Activated CD8-positive, alpha-beta memory T cell treated with anti-CD3 and anti-CD28 coated beads for 36 hours (primary cell): ENCODE measurements at regions not wholly inside any gene's neighbourhood (a gene's known extent, or its start where the extent isn't known, plus 50 kb on each side); places are given as distances from the start of the nearest gene placed in this dataset.
"Not testable (repeated sequence)": the region's sequence is repeated elsewhere in the genome, so short reads cannot be mapped to it uniquely, and the experiment has no call there.

Source experiments
- CTCF ChIA-PET: fragments of 350-600 bp; sonication (Branson Sonifier 250); formaldehyde crosslinking; loops from one replicate; lab custom pipeline; 2021; ENCODE audit warnings: antibody characterized with exemption; lab: Charles Lee
- POLR2A ChIA-PET: fragments of 350-600 bp; sonication (Branson Sonifier 250); formaldehyde crosslinking; loops from one replicate; lab custom pipeline; 2021; ENCODE audit warnings: antibody characterized with exemption; lab: Charles Lee

- CTCF ChIA-PET: no interaction called here
Measured at GRCh38 chr18:46179306-46179705, 75.1 kb downstream of the HAUS1 start.

GRCh38 chr18:46182633-46183358, 78.6 kb downstream of the HAUS1 start:
- ChIA-PET CTCF (interaction anchor here (1.4 to 2.5 kb wide), 2 partner anchors 8 to 10 kb away, joined by 3 to 12 read pairs; a partner anchor contains a TSS), POLR2A (interaction anchor here (0.7 kb wide), 1 partner anchor 42 kb away, joined by 10 read pairs; no protein-coding TSS in a partner anchor)

More at GRCh38 chr18:46179306-46179705, 75.1 kb downstream of the HAUS1 start:
- POLR2A ChIA-PET: no interaction called here

- POLR2A ChIA-PET: not testable (repeated sequence)
- CTCF ChIA-PET: interaction anchor here (1.4 kb wide), 2 partner anchors 10 to 11 kb away, joined by 3 to 4 read pairs; a partner anchor contains a TSS
Measured at GRCh38 chr18:46184296-46184695, 80.1 kb downstream of the HAUS1 start.

- CTCF ChIA-PET: interaction anchor here (1.4 kb wide), 1 partner anchor 11 kb away, joined by 4 read pairs; a partner anchor contains a TSS
- POLR2A ChIA-PET: interaction anchor here (0.5 kb wide), 1 partner anchor 66 kb away, joined by 5 read pairs; no protein-coding TSS in a partner anchor
Measured at GRCh38 chr18:46184727-46185126, 80.5 kb downstream of the HAUS1 start.

DNA sequence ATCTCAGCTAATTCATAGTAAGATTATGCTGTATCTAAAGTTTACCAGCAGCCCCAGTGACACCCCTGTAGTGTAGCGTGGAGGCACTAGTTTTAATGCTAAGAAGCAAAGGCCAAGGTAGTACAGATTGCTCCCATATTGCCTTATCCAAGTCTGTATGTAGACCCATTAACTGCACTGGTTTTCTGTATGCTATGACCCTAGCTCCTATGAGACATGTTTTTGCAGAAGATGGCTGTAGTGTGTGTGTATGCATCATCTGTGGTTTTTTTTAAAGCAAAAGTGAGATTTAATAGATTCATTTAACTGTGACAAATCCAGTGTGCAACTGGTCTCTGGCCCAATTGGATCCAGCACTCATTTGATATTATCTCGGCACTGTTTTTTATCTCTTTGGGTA, 86.5 kb downstream of the HAUS1 start:
- CTCF ChIA-PET: interaction anchor here (1.6 kb wide), 1 partner anchor 17 kb away, joined by 4 read pairs; a partner anchor contains a TSS
- POLR2A ChIA-PET: interaction anchor here (0.6 kb wide), 1 partner anchor 10 kb away, joined by 3 read pairs; no protein-coding TSS in a partner anchor

GRCh38 chr18:46196627-46197243, 92.5 kb downstream of the HAUS1 start:
- ChIA-PET POLR2A (no interaction called here), CTCF (no interaction called here)

GRCh38 chr18:46199515-46200147, 95.4 kb downstream of the HAUS1 start:
- POLR2A ChIA-PET: interaction anchor here (0.6 kb wide), 1 partner anchor 93 kb away, joined by 3 read pairs; no protein-coding TSS in a partner anchor

GRCh38 chr18:46200178-46201055, 96.2 kb downstream of the HAUS1 start:
- CTCF ChIA-PET: interaction anchor here (0.5 to 2.0 kb wide), 7 partner anchors 12 to 51 kb away, joined by 3 to 6 read pairs (median 3); a partner anchor contains a TSS
- POLR2A ChIA-PET: interaction anchor here (0.7 kb wide), 1 partner anchor 10 kb away, joined by 3 read pairs; no protein-coding TSS in a partner anchor

More at GRCh38 chr18:46199515-46200147, 95.4 kb downstream of the HAUS1 start:
- CTCF ChIA-PET: interaction anchor here (0.6 to 2.0 kb wide), 5 partner anchors 8 to 75 kb away, joined by 3 to 6 read pairs (median 3); a partner anchor contains a TSS

- ChIA-PET CTCF (interaction anchor here (1.4 kb wide), 1 partner anchor 31 kb away, joined by 3 read pairs; a partner anchor contains a TSS), POLR2A (no interaction called here)
Measured at GRCh38 chr18:46204143-46204542, 100.0 kb downstream of the HAUS1 start.

DNA sequence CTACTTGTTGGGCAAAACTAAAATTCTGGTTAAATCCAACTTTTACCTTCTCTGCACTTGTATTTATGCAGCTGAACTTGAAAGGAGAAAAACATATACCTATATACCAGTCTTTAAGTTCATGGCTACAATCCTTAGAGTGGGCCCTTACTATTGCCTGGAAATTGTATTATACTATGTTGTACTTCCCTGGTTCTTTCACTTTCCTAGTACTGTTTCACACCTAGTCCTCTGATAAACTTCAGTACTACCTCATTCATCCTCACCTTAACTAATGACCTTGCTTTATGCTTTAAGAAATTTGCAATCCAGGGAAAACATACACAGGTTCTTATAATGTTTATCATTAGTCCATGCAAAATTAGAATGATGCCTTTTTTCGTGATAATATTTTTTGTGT, 103.8 kb downstream of the HAUS1 start:
- POLR2A ChIA-PET: no interaction called here
- CTCF ChIA-PET: interaction anchor here (0.7 to 0.8 kb wide), 2 partner anchors 9 to 64 kb away, joined by 3 to 4 read pairs; no protein-coding TSS in a partner anchor

- ChIA-PET POLR2A (no interaction called here), CTCF (interaction anchor here (1.0 to 1.2 kb wide), 2 partner anchors 36 to 60 kb away, joined by 3 to 4 read pairs; a partner anchor contains a TSS)
Measured at GRCh38 chr18:46209161-46209560, 105.0 kb downstream of the HAUS1 start.

GRCh38 chr18:46211816-46212215, 107.6 kb downstream of the HAUS1 start:
- CTCF ChIA-PET: interaction anchor here (1.0 to 3.0 kb wide), 4 partner anchors 12 to 39 kb away, joined by 3 to 13 read pairs (median 4); a partner anchor contains a TSS
- POLR2A ChIA-PET: interaction anchor here (2.4 kb wide), 1 partner anchor 39 kb away, joined by 18 read pairs; a partner anchor contains a TSS

DNA sequence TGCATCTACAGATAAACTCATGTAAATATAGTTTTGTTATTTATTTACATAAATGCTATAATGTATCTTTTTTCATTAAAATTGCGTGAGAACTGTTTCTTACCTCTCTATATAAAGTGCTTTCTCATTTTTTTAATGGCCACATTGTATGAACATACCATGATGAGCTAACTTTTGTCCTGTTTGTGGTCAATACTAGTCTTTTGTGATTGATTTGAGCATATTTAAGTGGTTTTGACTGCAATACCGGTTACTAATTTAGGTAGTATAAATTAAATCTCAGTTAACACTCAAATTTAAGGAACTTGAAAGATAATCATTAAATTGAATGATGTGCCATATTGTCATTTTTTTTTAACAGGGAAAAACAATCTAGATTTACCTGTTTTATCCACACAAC, 108.2 kb downstream of the HAUS1 start:
- POLR2A ChIA-PET: interaction anchor here (0.6 to 2.4 kb wide), 3 partner anchors 37 to 141 kb away, joined by 4 to 18 read pairs (median 6); a partner anchor contains a TSS
- CTCF ChIA-PET: interaction anchor here (1.0 to 3.0 kb wide), 4 partner anchors 12 to 39 kb away, joined by 3 to 13 read pairs (median 4); a partner anchor contains a TSS

DNA sequence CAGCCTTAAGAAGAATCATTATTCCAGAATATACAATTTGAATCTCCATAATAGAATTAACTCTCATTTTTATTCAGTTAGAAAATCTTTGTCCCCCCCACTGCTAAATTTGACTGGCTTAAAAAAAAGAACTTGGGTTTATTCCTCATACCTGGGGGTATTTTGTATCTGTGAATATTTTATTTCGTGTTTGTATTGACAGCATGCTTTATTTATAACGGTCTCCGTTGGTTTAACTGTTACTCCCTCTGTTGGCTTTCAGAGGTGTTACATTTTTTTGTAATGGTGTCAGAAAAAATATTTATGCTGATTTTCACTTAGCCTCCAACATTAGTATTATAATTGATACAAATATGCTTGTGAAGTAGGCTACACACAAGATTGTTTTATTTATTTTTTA, 109.1 kb downstream of the HAUS1 start:
- CTCF ChIA-PET: interaction anchor here (3.0 kb wide), 1 partner anchor 40 kb away, joined by 13 read pairs; a partner anchor contains a TSS
- POLR2A ChIA-PET: interaction anchor here (1.1 kb wide), 1 partner anchor 37 kb away, joined by 6 read pairs; no protein-coding TSS in a partner anchor

GRCh38 chr18:46214435-46214834, 110.2 kb downstream of the HAUS1 start:
- ChIA-PET POLR2A (no interaction called here), CTCF (interaction anchor here (0.6 to 0.8 kb wide), 2 partner anchors 14 to 30 kb away, joined by 3 read pairs; no protein-coding TSS in a partner anchor)

DNA sequence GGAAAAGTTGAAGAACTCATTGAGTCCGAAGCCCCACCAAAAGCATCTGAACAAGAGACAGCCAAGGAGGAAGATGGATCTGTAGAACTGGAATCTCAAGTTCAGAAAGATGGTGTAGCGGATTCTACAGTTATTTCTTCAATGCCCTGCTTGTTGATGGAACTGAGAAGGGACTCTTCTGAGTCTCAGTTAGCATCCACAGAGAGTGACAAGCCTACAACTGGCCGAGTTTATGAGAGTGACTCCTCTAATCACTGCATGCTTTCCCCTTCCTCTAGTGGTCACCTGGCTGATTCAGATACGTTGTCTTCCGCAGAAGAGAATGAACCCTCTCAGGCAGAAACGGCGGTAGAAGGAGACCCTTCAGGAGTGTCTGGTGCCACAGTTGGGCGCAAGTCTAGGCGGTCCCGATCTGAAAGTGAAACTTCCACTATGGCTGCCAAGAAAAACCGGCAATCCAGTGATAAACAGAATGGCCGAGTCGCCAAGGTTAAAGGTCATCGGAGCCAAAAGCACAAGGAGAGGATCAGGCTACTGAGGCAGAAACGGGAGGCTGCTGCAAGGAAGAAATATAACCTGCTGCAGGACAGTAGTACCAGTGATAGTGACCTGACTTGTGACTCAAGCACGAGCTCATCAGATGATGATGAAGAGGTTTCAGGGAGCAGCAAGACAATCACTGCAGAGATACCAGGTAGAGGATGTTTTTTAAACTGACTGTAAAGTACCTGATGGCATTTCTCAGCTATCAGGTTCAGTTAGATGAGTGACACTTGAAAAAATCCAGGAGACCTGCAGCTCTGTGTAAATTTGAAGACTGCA, 111.9 kb downstream of the HAUS1 start:
- POLR2A ChIA-PET: no interaction called here

DNA sequence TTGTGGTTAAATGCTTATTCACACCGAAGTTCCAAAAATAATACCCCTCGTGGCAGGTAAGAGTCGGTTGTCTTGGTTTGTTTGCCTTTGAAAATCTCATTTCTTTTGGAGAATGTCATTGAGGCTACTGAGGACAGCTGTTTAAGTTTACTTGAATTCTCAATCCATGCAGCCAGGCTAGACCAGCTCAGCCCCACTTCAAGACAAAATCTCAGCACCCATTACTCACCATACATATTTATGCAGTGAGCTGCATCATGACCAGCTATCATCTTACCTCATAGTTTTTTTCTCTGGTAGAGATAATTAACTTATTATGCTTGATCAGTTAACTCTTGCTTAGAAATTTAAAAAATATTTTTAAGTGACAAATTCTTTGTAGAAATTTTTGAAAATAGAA, 115.9 kb downstream of the HAUS1 start:
- POLR2A ChIA-PET: no interaction called here

More for the DNA sequence above, 111.9 kb downstream of the HAUS1 start:
- CTCF ChIA-PET: interaction anchor here (1.8 kb wide), 1 partner anchor 43 kb away, joined by 5 read pairs; a partner anchor contains a TSS

More for the DNA sequence above, 115.9 kb downstream of the HAUS1 start:
- CTCF ChIA-PET: interaction anchor here (2.3 kb wide), 1 partner anchor 47 kb away, joined by 7 read pairs; a partner anchor contains a TSS
